Heart right ventricle (tissue), 16 donors: ENCODE measurements at regions not wholly inside any gene's neighbourhood (a gene's known extent, or its start where the extent isn't known, plus 50 kb on each side); places are given as distances from the start of the nearest gene placed in this dataset.
"Not testable (repeated sequence)": the region's sequence is repeated elsewhere in the genome, so short reads cannot be mapped to it uniquely, and the experiment has no call there.

Experiments
- ATAC-seq, 8 donors: fragments of 200-7000 bp; cut with Tn5 transposase; one replicate each; pipeline ENCODE4 v1.9.1; 2020; ENCODE audit warnings: mild to moderate bottlenecking in 8 of 8, moderate library complexity in 8 of 8, moderate number of reproducible peaks in 1 of 8
- DNase-seq, 2 donors: peaks; one replicate each; pipeline ENCODE4 v3.0.0-alpha.2; 2020
- H3K27ac ChIP-seq, 10 donors: fragments of 200-600 bp; sonication (generic) in 2 of 10; one replicate each; pipeline versions ENCODE4 v1.5.0 to v1.8.0; 2020 to 2022; ENCODE audit warnings: mild to moderate bottlenecking in 3 of 10
- H3K27me3 ChIP-seq, 7 donors: fragments of 200-600 bp; one replicate each; pipeline ENCODE4 v1.8.0; 2021 to 2022; ENCODE audit warnings: mild to moderate bottlenecking in 2 of 7
- H3K36me3 ChIP-seq, 9 donors: fragments of 200-600 bp; sonication (generic) in 1 of 9; one replicate each; pipeline versions ENCODE4 v1.5.0 to v1.8.0; 2020 to 2022; ENCODE audit warnings: mild to moderate bottlenecking in 2 of 9
- H3K4me1 ChIP-seq, 9 donors: fragments of 200-600 bp; sonication (generic) in 1 of 9; one replicate each; pipeline versions ENCODE4 v1.5.0 to v1.8.0; 2020 to 2022; ENCODE audit warnings: mild to moderate bottlenecking in 4 of 9
- H3K4me3 ChIP-seq, 10 donors: fragments of 200-600 bp; sonication (generic) in 2 of 10; one replicate each; pipeline versions ENCODE4 v1.5.0 to v1.8.0; 2020 to 2022; ENCODE audit warnings: mild to moderate bottlenecking in 7 of 10, moderate library complexity in 2 of 10
- H3K9me3 ChIP-seq, 11 donors: fragments of 200-600 bp in 10 of 11; sonication (generic) in 2 of 11; one replicate each; pipeline versions ENCODE4 v1.5.0 to v1.8.0; 2013 to 2022; ENCODE audit warnings: mild to moderate bottlenecking in 2 of 11, control low read depth in 1 of 11, moderate library complexity in 1 of 11
- CTCF ChIP-seq, 9 donors: fragments of 200-600 bp; sonication (generic) in 2 of 9; IDR thresholded peaks; one replicate each; pipeline versions ENCODE4 v1.5.0 to v1.8.0; 2021 to 2022; ENCODE audit warnings: antibody characterized with exemption in 9 of 9, mild to moderate bottlenecking in 5 of 9, moderate library complexity in 1 of 9
- WGBS, 2 donors: extraction: QIAGEN DNeasy Blood & Tissue Kit; methylation state at CpG; one replicate each; pipeline ENCODE4 v1.1.7; 2013; ENCODE audit warnings: inconsistent platforms in 1 of 2; 5-methylcytosine and 5-hydroxymethylcytosine counted together
- intact Hi-C, 10 donors: fragments of 100-400 bp; cut with DNase I; formaldehyde crosslinking; loops; one replicate each; pipeline versions ENCODE4 v1.11.1 to v1.14.2; 2022
- donor health status: Arrhythmogenic right ventricular cardiomyopathy.
- donor health status: ischemic (EF 13 %, LVEDD 7.1; RV severe dilation, severe dysfunction).
- donor health status: healthy with polysubstance abuse.
- donor health status: DM: no; HTN: yes; CAD: no.
- donor health status: DM: no; HTN: no; CAD: no.
- donor health status: ischemic (EF 25% LVEDD 6.9; RV normal size, moderate dysfunction).
- donor health status: ischemic (EF 25% LVEDD 5.7; RV mildly dilated, moderate dysfunction).
- donor health status: healthy.
- donor health status: DM: yes; HTN: yes; CAD: no.
- donor health status: Ischemic cardiomyopathy.
- donor health status: ischemic (EF 35%, LVEDD 5.7; RV mildly dilated, moderate dysfunction).
- donor health status: nonischemic (EF 11% LVEDD 7.7; RV severe dilation, severe dysfunction).
- donor health status: DM: yes; HTN: yes; CAD: no.
- donor health status: PGD.
- donor health status: ischemic (EF 29% LVEDD 5.4; RV normal size, mild dysfunction).
- donor health status: nonischemic (EF 23%, LVEDD 6.1; RV moderate dilation, normal function).

DNA sequence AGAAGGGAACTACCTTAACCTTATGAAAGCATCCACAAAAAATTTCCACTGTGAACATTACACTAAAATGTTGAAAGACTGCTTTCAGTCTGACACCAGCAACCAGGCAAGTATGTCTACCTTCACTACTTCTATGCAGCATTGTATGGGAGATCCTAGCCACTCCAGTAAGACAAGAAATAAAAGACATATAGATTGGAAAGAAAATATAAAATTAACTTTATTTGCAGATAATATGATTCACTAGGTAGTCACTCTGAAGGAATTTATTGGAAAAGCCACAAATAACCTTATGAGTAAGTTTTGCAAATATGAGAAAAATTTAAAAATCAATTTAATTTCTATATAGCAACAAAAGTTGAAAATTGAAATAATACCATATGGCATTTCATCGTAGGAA, 172.0 kb downstream of the RERGL start:
- Histone ChIP-seq H3K27ac (no peak overlapping the region), H3K36me3 (no peaks in the 10 kb centered on the region), H3K9me3 (peaks cover 0 to 40% (median 0%) of the 10 kb centered on the region in 11 donors), H3K27me3 (no peaks in the 10 kb centered on the region), H3K4me1 (no peaks in the 10 kb centered on the region), H3K4me3 (no peak overlapping the region)
- WGBS, 2 donors, result 92 to 95% methylated on average over 1 of the region's 1 CpG
- intact Hi-C loops, result no loop called here
- no peak for TF ChIP-seq CTCF (IDR thresholded peaks at IDR 0.05)
- DNase-seq (no peak), ATAC-seq (no peak)

GRCh38 chr12:17884581-17884980, 205.4 kb downstream of the RERGL start:
- DNase-seq (no peak), ATAC-seq (no peak)
- intact Hi-C loops, result no loop called here
- no peaks in the 10 kb centered on the region for H3K27me3 ChIP-seq
- 89 to 94% methylated on average over 1 of the region's 1 CpG for WGBS, 2 donors
- no peaks in the 10 kb centered on the region for H3K4me1 ChIP-seq
- H3K9me3 ChIP-seq, result peaks cover 0 to 27% (median 2%) of the 10 kb centered on the region in 11 donors
- no peak for TF ChIP-seq CTCF (IDR thresholded peaks at IDR 0.05)
- H3K27ac ChIP-seq, result no peak overlapping the region
- H3K4me3 ChIP-seq, result no peak overlapping the region
- H3K36me3 ChIP-seq, result no peaks in the 10 kb centered on the region

DNA sequence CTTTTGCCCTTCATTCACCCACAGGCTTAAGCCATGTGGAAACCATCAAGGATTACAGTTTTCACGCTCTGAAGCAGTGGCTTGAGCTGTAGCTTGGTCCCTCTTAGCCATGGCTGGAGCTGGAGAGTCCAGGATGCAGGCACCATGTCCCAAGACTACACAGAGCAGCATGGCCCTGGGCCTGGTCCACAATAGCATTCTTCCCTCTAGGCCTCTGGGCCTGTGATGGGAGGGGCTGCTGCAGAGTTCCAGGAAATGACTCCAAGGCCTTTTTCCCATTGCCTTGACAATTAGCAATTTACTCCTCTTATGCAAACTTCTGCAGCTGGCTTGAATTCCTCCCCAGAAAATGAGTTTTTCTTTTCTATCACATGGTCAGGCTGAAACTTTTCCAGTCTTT, 211.3 kb downstream of the RERGL start:
- H3K9me3 ChIP-seq, result peaks cover 0 to 33% (median 2%) of the 10 kb centered on the region in 11 donors
- H3K27me3 ChIP-seq, result no peaks in the 10 kb centered on the region
- WGBS, 2 donors, result 44 to 47% methylated on average over 1 of the region's 1 CpG
- TF ChIP-seq CTCF (IDR thresholded peaks at IDR 0.05), result no peak
- no peak overlapping the region for H3K27ac ChIP-seq
- no peak overlapping the region for H3K4me3 ChIP-seq
- ATAC-seq (no peak), DNase-seq (no peak)
- intact Hi-C loops, result no loop called here
- H3K36me3 ChIP-seq, result no peaks in the 10 kb centered on the region
- H3K4me1 ChIP-seq, result no peaks in the 10 kb centered on the region

DNA sequence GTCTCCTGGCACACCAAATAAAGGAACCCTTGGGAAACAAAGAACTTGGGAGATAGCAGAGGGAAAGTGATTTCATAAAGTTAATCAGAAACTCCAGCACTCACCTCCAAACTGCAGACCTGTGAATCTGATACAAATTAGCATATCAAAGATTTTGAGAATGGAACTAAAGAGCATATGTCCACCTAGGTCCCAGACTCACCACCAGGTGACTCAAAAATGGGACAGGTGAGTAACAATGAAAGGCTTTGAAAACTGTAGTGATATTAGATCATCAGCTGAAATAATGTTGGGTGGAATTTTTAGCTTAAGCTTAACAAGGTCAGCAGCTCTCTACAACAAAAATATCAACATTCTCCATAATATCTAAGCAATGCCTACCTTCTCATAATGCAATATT, 214.8 kb downstream of the RERGL start:
- Histone ChIP-seq H3K9me3 (peaks cover 0 to 27% (median 3%) of the 10 kb centered on the region in 11 donors), H3K4me1 (no peaks in the 10 kb centered on the region), H3K27me3 (no peaks in the 10 kb centered on the region), H3K27ac (no peak overlapping the region), H3K36me3 (no peaks in the 10 kb centered on the region), H3K4me3 (no peak overlapping the region)
- intact Hi-C loops, result no loop called here
- TF ChIP-seq CTCF (IDR thresholded peaks at IDR 0.05), result no peak
- DNase-seq (no peak), ATAC-seq (no peak)

DNA sequence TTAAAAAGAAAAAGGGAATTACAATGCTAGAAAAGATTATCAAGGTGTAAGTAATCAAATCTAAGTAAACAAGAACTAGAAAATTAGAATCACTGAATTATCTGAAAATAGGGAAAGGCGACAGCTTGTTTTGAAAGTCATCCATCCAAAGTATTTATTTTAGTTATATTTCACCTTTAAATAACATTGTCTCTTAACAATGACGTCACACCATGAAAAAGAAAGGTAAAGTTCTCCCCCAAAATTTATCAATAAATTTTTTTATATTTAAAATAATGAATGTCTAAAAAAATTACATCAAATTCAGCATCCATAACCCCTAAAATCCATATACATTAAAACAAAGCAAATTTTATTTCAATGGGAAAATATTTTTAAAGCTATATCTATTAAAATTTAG, 223.2 kb downstream of the RERGL start:
- Histone ChIP-seq H3K4me1 (no peaks in the 10 kb centered on the region), H3K9me3 (peaks cover 0 to 66% (median 6%) of the 10 kb centered on the region in 11 donors), H3K27me3 (no peaks in the 10 kb centered on the region), H3K27ac (no peak overlapping the region), H3K36me3 (no peaks in the 10 kb centered on the region), H3K4me3 (no peak overlapping the region)
- intact Hi-C loops, result loop anchor here in 1 of 10 donors (5.0 kb wide), 1 partner anchor 90 kb away; no protein-coding TSS in a partner anchor
- WGBS, 2 donors, result 66 to 76% methylated on average over 2 of the region's 2 CpGs
- ATAC-seq (no peak), DNase-seq (no peak)
- no peak for TF ChIP-seq CTCF (IDR thresholded peaks at IDR 0.05)

- intact Hi-C loops, result loop anchor here in 1 of 10 donors (2.0 kb wide), 1 partner anchor 93 kb away; no protein-coding TSS in a partner anchor
- not testable (repeated sequence) for H3K27ac ChIP-seq, H3K27me3 ChIP-seq, H3K4me1 ChIP-seq, DNase-seq, ATAC-seq, H3K36me3 ChIP-seq, H3K4me3 ChIP-seq
- H3K9me3 ChIP-seq, result peaks cover 0 to 47% (median 3%) of the 10 kb centered on the region in 11 donors
- 90 to 93% methylated on average over 24 of the region's 24 CpGs for WGBS, 2 donors
These were observed 234.4 kb downstream of the RERGL start for GRCh38 chr12:17855548-17855947.
